ENCODE measurements at regions not wholly inside any gene's neighbourhood (a gene's known extent, or its start where the extent isn't known, plus 50 kb on each side); places are given as distances from the start of the nearest gene placed in this dataset.

DNA sequence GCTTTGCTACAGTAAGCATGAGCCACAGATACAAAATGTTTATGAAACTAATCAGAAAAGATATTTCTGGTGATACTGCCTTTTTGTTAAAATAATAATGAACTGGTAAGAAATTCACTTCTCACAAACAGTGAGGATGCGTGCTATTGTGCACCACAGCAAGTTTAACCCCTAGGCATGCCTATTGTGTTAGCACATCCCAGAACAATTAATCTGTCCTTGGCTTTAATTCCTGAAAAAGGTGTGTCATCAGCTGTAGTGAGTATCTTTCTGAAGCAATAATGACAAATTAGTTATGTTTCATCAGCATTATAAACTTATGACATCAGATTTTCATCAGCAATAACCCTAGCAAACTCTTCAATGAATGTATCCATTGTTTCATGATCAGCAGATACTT lies 1307.2 kb downstream of the EFNA5 start:
- Histone ChIP-seq H3K27ac (ENCODE audit: extremely low read depth, low read depth, low read length) (no peak overlapping the region), H3K9me3 (ENCODE audit: control insufficient read depth, insufficient read depth, low read depth, low read length) (no peaks in the 10 kb centered on the region), H3K4me3 (ENCODE audit: low read depth, low read length) (no peak overlapping the region), H3K4me1 (ENCODE audit: control insufficient read depth, insufficient read depth, low read length) (no peaks in the 10 kb centered on the region), H3K36me3 (ENCODE audit: control insufficient read depth in 2 of 2, insufficient read depth in 1 of 2, low read length in 2 of 2) (no peaks in the 10 kb centered on the region)
- CTCF ChIA-PET, result no interaction called here
- POLR2A ChIA-PET, result no interaction called here
- TF ChIP-seq, protein P1, sequence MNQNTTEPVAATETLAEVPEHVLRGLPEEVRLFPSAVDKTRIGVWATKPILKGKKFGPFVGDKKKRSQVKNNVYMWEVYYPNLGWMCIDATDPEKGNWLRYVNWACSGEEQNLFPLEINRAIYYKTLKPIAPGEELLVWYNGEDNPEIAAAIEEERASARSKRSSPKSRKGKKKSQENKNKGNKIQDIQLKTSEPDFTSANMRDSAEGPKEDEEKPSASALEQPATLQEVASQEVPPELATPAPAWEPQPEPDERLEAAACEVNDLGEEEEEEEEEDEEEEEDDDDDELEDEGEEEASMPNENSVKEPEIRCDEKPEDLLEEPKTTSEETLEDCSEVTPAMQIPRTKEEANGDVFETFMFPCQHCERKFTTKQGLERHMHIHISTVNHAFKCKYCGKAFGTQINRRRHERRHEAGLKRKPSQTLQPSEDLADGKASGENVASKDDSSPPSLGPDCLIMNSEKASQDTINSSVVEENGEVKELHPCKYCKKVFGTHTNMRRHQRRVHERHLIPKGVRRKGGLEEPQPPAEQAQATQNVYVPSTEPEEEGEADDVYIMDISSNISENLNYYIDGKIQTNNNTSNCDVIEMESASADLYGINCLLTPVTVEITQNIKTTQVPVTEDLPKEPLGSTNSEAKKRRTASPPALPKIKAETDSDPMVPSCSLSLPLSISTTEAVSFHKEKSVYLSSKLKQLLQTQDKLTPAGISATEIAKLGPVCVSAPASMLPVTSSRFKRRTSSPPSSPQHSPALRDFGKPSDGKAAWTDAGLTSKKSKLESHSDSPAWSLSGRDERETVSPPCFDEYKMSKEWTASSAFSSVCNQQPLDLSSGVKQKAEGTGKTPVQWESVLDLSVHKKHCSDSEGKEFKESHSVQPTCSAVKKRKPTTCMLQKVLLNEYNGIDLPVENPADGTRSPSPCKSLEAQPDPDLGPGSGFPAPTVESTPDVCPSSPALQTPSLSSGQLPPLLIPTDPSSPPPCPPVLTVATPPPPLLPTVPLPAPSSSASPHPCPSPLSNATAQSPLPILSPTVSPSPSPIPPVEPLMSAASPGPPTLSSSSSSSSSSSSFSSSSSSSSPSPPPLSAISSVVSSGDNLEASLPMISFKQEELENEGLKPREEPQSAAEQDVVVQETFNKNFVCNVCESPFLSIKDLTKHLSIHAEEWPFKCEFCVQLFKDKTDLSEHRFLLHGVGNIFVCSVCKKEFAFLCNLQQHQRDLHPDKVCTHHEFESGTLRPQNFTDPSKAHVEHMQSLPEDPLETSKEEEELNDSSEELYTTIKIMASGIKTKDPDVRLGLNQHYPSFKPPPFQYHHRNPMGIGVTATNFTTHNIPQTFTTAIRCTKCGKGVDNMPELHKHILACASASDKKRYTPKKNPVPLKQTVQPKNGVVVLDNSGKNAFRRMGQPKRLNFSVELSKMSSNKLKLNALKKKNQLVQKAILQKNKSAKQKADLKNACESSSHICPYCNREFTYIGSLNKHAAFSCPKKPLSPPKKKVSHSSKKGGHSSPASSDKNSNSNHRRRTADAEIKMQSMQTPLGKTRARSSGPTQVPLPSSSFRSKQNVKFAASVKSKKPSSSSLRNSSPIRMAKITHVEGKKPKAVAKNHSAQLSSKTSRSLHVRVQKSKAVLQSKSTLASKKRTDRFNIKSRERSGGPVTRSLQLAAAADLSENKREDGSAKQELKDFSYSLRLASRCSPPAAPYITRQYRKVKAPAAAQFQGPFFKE (tag by site-specific recombination; IDR thresholded peaks at IDR 0.05; ENCODE audit: borderline replicate concordance), result no peak
- TF ChIP-seq ZNF121 (tag by site-specific recombination; IDR thresholded peaks at IDR 0.05) (no peak), ZNF664 (tag by site-specific recombination; IDR thresholded peaks at IDR 0.05) (no peak), ZNF658 (tag by site-specific recombination; IDR thresholded peaks at IDR 0.05) (no peak), ZNF830 (tag by site-specific recombination; IDR thresholded peaks at IDR 0.05; ENCODE audit: low read depth) (no peak), GLI2 (tag by site-specific recombination; IDR thresholded peaks at IDR 0.05; ENCODE audit: borderline replicate concordance, low read depth) (no peak), ZNF335 (tag by site-specific recombination; conservative IDR thresholded peaks at IDR 0.05) (no peak), ZNF416 (tag by site-specific recombination; IDR thresholded peaks at IDR 0.05) (no peak), ZNF174 (tag by site-specific recombination; IDR thresholded peaks at IDR 0.05) (no peak), ZFP37 (tag by site-specific recombination; IDR thresholded peaks at IDR 0.05) (no peak), ZNF571 (tag by site-specific recombination; IDR thresholded peaks at IDR 0.05) (no peak), ZBTB21 (tag by site-specific recombination; IDR thresholded peaks at IDR 0.05) (no peak)
- TF ChIP-seq, protein P2, sequence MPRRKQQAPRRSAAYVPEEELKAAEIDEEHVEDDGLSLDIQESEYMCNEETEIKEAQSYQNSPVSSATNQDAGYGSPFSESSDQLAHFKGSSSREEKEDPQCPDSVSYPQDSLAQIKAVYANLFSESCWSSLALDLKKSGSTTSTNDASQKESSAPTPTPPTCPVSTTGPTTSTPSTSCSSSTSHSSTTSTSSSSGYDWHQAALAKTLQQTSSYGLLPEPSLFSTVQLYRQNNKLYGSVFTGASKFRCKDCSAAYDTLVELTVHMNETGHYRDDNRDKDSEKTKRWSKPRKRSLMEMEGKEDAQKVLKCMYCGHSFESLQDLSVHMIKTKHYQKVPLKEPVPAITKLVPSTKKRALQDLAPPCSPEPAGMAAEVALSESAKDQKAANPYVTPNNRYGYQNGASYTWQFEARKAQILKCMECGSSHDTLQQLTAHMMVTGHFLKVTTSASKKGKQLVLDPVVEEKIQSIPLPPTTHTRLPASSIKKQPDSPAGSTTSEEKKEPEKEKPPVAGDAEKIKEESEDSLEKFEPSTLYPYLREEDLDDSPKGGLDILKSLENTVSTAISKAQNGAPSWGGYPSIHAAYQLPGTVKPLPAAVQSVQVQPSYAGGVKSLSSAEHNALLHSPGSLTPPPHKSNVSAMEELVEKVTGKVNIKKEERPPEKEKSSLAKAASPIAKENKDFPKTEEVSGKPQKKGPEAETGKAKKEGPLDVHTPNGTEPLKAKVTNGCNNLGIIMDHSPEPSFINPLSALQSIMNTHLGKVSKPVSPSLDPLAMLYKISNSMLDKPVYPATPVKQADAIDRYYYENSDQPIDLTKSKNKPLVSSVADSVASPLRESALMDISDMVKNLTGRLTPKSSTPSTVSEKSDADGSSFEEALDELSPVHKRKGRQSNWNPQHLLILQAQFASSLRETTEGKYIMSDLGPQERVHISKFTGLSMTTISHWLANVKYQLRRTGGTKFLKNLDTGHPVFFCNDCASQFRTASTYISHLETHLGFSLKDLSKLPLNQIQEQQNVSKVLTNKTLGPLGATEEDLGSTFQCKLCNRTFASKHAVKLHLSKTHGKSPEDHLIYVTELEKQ (tag by site-specific recombination; IDR thresholded peaks at IDR 0.05; ENCODE audit: borderline replicate concordance), result no peak
- TF ChIP-seq, protein P3, sequence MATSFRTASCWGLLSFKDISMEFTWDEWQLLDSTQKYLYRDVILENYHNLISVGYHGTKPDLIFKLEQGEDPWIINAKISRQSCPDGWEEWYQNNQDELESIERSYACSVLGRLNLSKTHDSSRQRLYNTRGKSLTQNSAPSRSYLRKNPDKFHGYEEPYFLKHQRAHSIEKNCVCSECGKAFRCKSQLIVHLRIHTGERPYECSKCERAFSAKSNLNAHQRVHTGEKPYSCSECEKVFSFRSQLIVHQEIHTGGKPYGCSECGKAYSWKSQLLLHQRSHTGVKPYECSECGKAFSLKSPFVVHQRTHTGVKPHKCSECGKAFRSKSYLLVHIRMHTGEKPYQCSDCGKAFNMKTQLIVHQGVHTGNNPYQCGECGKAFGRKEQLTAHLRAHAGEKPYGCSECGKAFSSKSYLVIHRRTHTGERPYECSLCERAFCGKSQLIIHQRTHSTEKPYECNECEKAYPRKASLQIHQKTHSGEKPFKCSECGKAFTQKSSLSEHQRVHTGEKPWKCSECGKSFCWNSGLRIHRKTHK (tag by site-specific recombination; IDR thresholded peaks at IDR 0.05), result no peak
- TF ChIP-seq, protein P4, sequence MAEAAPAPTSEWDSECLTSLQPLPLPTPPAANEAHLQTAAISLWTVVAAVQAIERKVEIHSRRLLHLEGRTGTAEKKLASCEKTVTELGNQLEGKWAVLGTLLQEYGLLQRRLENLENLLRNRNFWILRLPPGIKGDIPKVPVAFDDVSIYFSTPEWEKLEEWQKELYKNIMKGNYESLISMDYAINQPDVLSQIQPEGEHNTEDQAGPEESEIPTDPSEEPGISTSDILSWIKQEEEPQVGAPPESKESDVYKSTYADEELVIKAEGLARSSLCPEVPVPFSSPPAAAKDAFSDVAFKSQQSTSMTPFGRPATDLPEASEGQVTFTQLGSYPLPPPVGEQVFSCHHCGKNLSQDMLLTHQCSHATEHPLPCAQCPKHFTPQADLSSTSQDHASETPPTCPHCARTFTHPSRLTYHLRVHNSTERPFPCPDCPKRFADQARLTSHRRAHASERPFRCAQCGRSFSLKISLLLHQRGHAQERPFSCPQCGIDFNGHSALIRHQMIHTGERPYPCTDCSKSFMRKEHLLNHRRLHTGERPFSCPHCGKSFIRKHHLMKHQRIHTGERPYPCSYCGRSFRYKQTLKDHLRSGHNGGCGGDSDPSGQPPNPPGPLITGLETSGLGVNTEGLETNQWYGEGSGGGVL (tag by site-specific recombination; IDR thresholded peaks at IDR 0.05), result no peak

All from HEK293 (cell line).